Esophagus muscularis mucosa (tissue), 4 donors: ENCODE measurements at regions not wholly inside any gene's neighbourhood (a gene's known extent, or its start where the extent isn't known, plus 50 kb on each side); places are given as distances from the start of the nearest gene placed in this dataset.
"Not testable (repeated sequence)": the region's sequence is repeated elsewhere in the genome, so short reads cannot be mapped to it uniquely, and the experiment has no call there.

Source experiments
- EP300 ChIP-seq: sonication (generic); formaldehyde crosslinking; IDR thresholded peaks from one replicate; pipeline ENCODE4 v1.6.1; 2017; ENCODE audit warnings: antibody characterized with exemption
- POLR2A ChIP-seq: fragments of 450-650 bp; IDR thresholded peaks from one replicate; pipeline ENCODE4 v1.6.1; 2017; ENCODE audit warnings: antibody characterized with exemption, moderate library complexity, mild to moderate bottlenecking, low read depth
- TF ChIP-seq, protein P1 (sequence below), 3 experiments: fragments of 200-600 bp in 2 of 3; fragments of 450-650 bp in 1 of 3; sonication (generic) in 2 of 3; IDR thresholded peaks; one replicate each; pipeline ENCODE4 v1.5.1; 2017 to 2019; ENCODE audit warnings: antibody characterized with exemption in 3 of 3, mild to moderate bottlenecking in 2 of 3, moderate library complexity in 1 of 3

DNA sequence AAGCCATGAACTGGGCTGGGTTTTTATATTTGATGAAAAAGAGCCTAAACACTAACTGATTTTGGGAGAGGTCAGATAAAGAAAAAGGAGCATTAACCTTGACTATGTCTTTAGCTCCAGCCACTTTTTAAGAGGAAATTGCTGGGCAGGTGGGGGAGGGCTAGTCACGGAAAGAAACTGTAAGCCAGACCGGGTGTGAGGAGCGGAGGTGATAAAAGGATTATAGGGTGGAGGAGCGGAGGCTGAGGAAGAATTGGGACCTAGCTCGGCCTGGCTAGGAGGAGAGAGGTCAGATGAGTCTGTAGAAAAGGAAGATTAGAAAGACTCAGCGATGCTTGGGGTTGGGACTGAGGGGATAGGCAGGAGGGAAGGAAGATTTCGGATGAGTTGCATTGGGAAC, 117.5 kb upstream of the INTU start:
- TF ChIP-seq, protein P1, sequence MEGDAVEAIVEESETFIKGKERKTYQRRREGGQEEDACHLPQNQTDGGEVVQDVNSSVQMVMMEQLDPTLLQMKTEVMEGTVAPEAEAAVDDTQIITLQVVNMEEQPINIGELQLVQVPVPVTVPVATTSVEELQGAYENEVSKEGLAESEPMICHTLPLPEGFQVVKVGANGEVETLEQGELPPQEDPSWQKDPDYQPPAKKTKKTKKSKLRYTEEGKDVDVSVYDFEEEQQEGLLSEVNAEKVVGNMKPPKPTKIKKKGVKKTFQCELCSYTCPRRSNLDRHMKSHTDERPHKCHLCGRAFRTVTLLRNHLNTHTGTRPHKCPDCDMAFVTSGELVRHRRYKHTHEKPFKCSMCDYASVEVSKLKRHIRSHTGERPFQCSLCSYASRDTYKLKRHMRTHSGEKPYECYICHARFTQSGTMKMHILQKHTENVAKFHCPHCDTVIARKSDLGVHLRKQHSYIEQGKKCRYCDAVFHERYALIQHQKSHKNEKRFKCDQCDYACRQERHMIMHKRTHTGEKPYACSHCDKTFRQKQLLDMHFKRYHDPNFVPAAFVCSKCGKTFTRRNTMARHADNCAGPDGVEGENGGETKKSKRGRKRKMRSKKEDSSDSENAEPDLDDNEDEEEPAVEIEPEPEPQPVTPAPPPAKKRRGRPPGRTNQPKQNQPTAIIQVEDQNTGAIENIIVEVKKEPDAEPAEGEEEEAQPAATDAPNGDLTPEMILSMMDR (IDR thresholded peaks at IDR 0.05): not testable (repeated sequence)
- TF ChIP-seq POLR2A, EP300: not testable (repeated sequence)
